GM18519 (cell line): ENCODE measurements at regions not wholly inside any gene's neighbourhood (a gene's known extent, or its start where the extent isn't known, plus 50 kb on each side); places are given as distances from the start of the nearest gene placed in this dataset.

Experiments used
- ATAC-seq: cut with Tn5 transposase; IDR thresholded peaks from one replicate; pipeline ENCODE4 v1.9.1; 2021; ENCODE audit warnings: mild to moderate bottlenecking, moderate library complexity; ENCODE audit not compliant: unreplicated experiment, low FRiP score

DNA sequence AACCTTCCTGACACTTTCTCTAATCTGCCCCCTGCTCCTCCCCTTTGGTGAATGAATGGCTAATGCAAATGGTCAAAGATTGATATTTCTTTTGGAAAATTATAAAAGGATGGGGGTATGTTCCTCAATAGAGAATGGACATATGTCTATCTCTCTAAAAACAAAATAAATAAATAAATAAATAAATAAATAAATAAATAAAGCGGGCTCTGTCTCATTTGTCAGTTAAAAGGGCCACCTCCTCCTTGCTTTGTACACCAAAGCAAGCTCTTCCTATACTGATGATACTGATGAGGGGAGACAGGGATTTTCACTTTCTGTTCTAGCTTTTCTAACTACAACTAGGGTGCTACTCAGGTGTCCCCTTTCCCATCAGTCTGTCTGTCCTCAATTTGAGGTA, 135.5 kb upstream of the SPACA1 start:
- ATAC-seq, result no peak

DNA sequence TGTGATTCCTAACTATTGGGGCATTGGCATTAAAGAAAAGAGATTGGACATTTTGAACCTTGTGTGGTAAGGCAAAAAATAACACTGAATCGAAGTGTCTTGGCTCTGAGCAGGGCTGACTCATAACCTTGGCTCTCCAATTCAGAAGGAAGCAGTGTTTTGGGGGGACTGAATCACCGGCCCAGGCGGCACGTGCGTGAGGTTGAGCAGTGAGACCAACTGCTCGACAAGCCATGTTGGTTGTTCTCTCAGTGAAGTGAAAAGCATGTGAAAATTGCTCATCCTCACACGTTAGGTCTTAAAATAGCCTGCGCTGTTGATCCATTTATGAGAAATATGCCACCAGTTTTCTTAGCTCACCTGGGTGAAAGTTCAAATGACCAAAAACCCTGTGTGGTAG, 137.8 kb upstream of the SPACA1 start:
- ATAC-seq, result no peak

GRCh38 chr6:87908978-87909811, 138.4 kb upstream of the SPACA1 start:
- no peak for ATAC-seq

- ATAC-seq, result peak; percentile 33
These were observed 140.1 kb upstream of the SPACA1 start for GRCh38 chr6:87907521-87907920.

DNA sequence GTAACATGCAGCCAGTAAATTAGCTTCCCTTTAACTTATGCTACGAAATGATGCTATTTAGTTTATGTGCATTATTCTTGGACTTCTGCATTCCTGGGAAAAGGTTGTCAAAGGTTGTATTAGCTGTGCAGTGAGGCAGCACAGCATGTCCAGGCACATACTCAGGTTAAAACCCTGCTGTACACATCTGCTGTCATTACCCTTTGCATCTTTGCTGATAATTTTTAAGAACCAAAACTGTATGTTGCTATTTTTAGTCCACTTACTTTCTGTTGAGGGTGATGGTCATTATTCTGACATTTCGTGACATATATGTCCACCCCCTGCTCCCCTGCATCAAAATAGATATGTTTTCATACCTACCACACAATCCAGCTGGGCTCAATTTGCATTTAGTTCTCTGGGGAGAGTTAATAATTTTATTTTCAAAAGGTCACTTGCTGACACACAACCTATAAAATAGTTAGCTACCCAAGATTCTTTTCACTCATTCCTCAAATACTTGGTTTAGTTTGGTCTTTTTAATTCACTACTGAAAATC, 142.5 kb upstream of the SPACA1 start:
- peak; percentile 80 for ATAC-seq

GRCh38 chr6:87904011-87904410, 143.6 kb upstream of the SPACA1 start:
- ATAC-seq, result no peak

DNA sequence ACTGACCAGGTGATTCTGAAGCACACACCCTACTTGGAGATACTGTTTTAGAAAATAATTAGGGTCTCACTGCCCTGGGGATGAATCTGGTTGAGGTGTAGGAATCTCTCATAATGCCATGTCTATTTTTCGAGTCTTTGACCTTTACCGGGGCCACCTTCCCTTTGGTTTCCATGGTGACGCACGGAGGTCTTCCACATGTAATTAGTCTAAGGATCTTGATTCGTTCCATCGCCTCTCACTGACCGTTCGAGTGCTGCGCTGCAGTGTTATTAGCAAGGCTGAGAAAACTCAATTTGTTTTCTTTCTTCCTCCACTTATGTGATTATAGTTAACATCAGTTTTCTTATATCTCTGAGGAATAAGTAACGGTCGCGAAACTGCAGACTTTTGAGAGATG, 144.3 kb upstream of the SPACA1 start:
- no peak for ATAC-seq

DNA sequence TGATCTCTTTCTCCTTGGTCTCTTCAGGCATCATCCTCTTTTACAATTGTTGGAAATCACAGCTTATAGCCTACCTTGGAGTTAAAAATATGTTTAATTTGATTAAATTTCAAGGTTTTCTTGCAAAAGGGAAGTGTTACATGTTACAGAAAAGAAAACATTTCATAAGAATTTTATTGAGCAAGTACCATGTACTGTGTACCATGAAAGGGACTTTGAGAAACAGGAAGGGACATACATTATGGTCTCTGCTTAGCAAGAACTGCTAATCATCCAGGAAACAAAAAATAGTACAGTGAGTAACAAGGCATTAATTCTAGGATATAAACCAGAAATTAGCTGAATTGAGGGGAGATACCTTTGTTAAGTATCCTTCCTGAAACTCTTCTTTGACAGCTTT, 145.3 kb upstream of the SPACA1 start:
- ATAC-seq, result no peak

GRCh38 chr6:87901613-87902012, 146.0 kb upstream of the SPACA1 start:
- ATAC-seq, result no peak

GRCh38 chr6:87900160-87900698, 147.4 kb upstream of the SPACA1 start:
- no peak for ATAC-seq

- no peak for ATAC-seq
These were observed 148.0 kb upstream of the SPACA1 start for GRCh38 chr6:87899499-87900147.

- ATAC-seq, result no peak
These were observed 150.0 kb upstream of the SPACA1 start for GRCh38 chr6:87897663-87898062.

DNA sequence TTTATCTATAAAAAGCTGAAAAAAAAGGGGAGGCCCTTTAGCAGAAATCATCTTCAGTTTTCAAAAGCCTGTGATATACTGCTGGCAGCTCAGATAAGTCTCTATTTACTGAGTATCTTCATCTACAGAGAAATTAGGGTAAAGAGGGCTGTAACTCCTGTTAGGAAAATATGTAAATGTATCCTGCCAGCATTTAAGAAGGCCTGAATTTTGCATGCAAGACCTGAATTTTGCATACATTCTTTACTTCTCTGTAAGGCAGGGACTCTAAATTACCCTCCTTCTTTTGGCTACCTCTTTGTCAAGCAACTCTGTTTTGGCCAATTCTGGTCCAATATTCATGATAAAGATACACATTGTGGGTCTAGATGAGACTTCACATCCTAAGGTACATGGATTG, 150.6 kb upstream of the SPACA1 start:
- no peak for ATAC-seq

GRCh38 chr6:87887266-87887665, 160.4 kb upstream of the SPACA1 start:
- no peak for ATAC-seq

DNA sequence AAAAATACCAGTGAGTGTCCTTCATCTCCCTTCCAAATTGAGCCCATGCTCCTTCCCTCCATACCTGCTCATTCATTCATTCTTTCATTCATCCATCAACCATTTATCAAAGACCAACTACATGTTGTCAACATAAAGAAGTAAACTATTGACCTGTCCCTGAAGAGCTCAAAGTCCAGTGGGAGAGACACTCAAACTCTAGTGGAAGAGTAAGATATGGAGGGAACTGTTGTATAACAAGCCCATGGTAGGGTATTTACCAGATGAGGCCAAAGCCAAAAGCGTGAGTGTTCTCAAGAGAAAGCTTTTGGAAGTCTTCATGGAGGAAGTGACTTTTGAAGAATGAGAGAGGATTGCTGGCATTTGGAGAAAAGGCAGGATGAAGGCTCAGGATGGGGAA, 163.4 kb upstream of the SPACA1 start:
- no peak for ATAC-seq

- ATAC-seq, result no peak
These were observed 166.2 kb upstream of the SPACA1 start for GRCh38 chr6:87881342-87881895.

DNA sequence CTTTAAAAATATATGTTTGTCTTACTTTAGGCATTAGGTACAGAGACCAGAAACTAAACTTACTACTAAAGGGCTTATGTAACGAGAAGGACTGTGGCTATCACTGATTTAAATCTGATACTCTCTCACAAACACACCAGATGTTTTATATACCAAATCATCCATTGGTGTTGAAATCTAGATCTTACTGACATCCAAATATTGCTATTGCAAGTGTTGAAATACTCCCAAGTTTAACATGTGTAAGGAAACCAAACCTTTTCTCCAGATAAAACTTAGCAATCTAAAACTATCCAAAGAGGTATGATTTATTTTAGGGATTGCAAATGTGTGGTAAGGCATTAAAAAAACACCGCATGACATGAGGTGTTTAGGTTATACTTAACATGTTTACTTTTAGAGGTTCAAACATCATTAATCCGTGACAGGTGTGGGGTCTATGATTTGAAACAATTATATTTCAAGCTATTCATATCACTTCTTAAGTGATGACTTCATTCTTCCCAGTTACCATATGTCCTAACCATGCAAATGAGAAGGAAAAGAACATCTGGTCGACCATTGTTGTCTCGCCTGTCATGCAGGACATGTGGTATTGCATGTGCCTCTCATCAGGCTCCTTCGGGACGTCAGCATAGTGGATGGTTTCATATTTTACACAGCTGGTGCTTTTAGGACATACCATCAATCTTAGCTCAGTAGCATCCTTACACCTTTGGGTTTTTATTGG, 168.3 kb upstream of the SPACA1 start:
- peak; percentile 67 for ATAC-seq

GRCh38 chr6:87875781-87876180, 171.9 kb upstream of the SPACA1 start:
- no peak for ATAC-seq

- no peak for ATAC-seq
These were observed 171.5 kb upstream of the AKIRIN2 start for GRCh38 chr6:87873556-87873955.

DNA sequence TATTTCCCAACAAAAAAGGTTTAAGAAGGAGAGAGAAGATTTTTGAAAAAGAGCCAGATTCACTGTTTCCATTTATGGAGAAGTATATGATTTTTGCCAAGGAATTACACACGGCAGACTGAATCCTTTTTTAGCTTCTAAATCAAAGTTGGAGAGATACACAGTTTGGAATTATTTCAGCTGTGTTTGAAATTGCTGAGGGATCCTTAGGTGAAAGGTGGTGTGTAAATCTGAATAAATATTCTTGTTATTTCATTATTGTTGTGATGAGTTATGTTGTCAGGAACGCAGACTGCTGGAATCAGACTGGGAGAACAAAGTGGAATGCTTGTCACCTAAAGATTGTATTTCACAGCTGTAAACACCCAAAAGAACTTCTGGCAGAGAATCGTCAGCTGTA, 168.5 kb upstream of the AKIRIN2 start:
- no peak for ATAC-seq
